ENCODE measurements at regions not wholly inside any gene's neighbourhood (a gene's known extent, or its start where the extent isn't known, plus 50 kb on each side); places are given as distances from the start of the nearest gene placed in this dataset.

GRCh38 chr18:51649796-51650195 lies 452.3 kb upstream of the MEX3C start:
- H3K4me3 ChIP-seq: no peak overlapping the region
- H3K9me3 ChIP-seq: no peaks in the 10 kb centered on the region
- intact Hi-C loops (cut with DNase I; ENCODE audit: low total_unique reads): no loop called here
- no peak for DNase-seq
- H3K27ac ChIP-seq: no peak overlapping the region
- H3K27me3 ChIP-seq: no peaks in the 10 kb centered on the region
- no peaks in the 10 kb centered on the region for H3K36me3 ChIP-seq
- no peak for TF ChIP-seq CTCF (IDR thresholded peaks at IDR 0.05)
- no peak for TF ChIP-seq POLR2A (IDR thresholded peaks at IDR 0.05)
- no peaks in the 10 kb centered on the region for H3K4me1 ChIP-seq

- TF ChIP-seq POLR2A (IDR thresholded peaks at IDR 0.05) (no peak), CTCF (IDR thresholded peaks at IDR 0.05) (no peak)
- H3K27me3 ChIP-seq: no peaks in the 10 kb centered on the region
- no peak overlapping the region for H3K27ac ChIP-seq
- no peaks in the 10 kb centered on the region for H3K36me3 ChIP-seq
- H3K4me3 ChIP-seq: no peak overlapping the region
- no peaks in the 10 kb centered on the region for H3K9me3 ChIP-seq
- H3K4me1 ChIP-seq: no peaks in the 10 kb centered on the region
- no peak for DNase-seq
- intact Hi-C loops (cut with DNase I; ENCODE audit: low total_unique reads): no loop called here
These were observed 454.3 kb upstream of the MEX3C start for GRCh38 chr18:51651761-51652160.

GRCh38 chr18:51653507-51654213 lies 456.2 kb upstream of the MEX3C start:
- no peak for TF ChIP-seq POLR2A (IDR thresholded peaks at IDR 0.05)
- no peak for TF ChIP-seq CTCF (IDR thresholded peaks at IDR 0.05)
- no peak overlapping the region for H3K27ac ChIP-seq
- no peak for DNase-seq
- H3K36me3 ChIP-seq: no peaks in the 10 kb centered on the region
- no peaks in the 10 kb centered on the region for H3K9me3 ChIP-seq
- intact Hi-C loops (cut with DNase I; ENCODE audit: low total_unique reads): no loop called here
- no peaks in the 10 kb centered on the region for H3K27me3 ChIP-seq
- H3K4me1 ChIP-seq: no peaks in the 10 kb centered on the region
- H3K4me3 ChIP-seq: no peak overlapping the region

- intact Hi-C loops (cut with DNase I; ENCODE audit: low total_unique reads): no loop called here
- no peaks in the 10 kb centered on the region for H3K36me3 ChIP-seq
- no peaks in the 10 kb centered on the region for H3K4me1 ChIP-seq
- no peak overlapping the region for H3K27ac ChIP-seq
- no peak overlapping the region for H3K4me3 ChIP-seq
- no peaks in the 10 kb centered on the region for H3K27me3 ChIP-seq
- no peaks in the 10 kb centered on the region for H3K9me3 ChIP-seq
- TF ChIP-seq POLR2A (IDR thresholded peaks at IDR 0.05) (no peak), CTCF (IDR thresholded peaks at IDR 0.05) (no peak)
- DNase-seq: no peak
These were observed 457.2 kb upstream of the MEX3C start for GRCh38 chr18:51654488-51655326.

DNA sequence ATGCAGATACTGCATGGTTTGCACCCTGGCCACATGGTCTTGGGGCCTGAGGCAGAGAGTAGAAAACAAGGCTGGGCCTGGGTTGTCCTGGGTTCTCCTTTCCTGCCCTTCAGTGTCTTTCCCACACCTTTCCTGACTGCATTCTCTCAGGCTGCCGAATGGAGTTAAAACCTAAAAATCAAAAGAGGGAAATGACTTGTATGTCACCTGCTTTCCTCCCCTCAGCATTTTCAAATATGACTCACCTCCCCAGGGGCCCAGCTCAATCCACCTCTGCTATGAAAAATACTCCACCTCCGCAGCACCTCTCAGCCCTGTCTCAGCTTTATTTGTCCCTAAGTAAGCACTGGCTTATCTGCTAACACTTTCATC lies 457.8 kb upstream of the MEX3C start:
- TF ChIP-seq CTCF (IDR thresholded peaks at IDR 0.05): no peak
- no peak for TF ChIP-seq POLR2A (IDR thresholded peaks at IDR 0.05)
- Histone ChIP-seq H3K4me1 (no peaks in the 10 kb centered on the region), H3K9me3 (no peaks in the 10 kb centered on the region), H3K27me3 (no peaks in the 10 kb centered on the region), H3K36me3 (no peaks in the 10 kb centered on the region), H3K4me3 (no peak overlapping the region), H3K27ac (no peak overlapping the region)
- no peak for DNase-seq
- intact Hi-C loops (cut with DNase I; ENCODE audit: low total_unique reads): no loop called here

Data from uterus (tissue), 3 donors.